Pancreas (tissue), 10 donors: ENCODE measurements at regions not wholly inside any gene's neighbourhood (a gene's known extent, or its start where the extent isn't known, plus 50 kb on each side); places are given as distances from the start of the nearest gene placed in this dataset.
"Not testable (repeated sequence)": the region's sequence is repeated elsewhere in the genome, so short reads cannot be mapped to it uniquely, and the experiment has no call there.

Experiments used
- ATAC-seq, 4 donors: fragments of 200-7000 bp; cut with Tn5 transposase; one replicate each; pipeline versions ENCODE4 v1.8.0 to v1.9.1; 2020; ENCODE audit warnings: mild to moderate bottlenecking in 4 of 4, moderate library complexity in 4 of 4
- DNase-seq, 6 donors: peaks; one replicate each; pipeline ENCODE4 v3.0.0-alpha.2; 2020
- FAIRE-seq: peaks from 2 replicates; lab custom pipeline; 2012; peaks lifted over from hg19 to GRCh38; lab: Jason Lieb, UNC
- H3K27ac ChIP-seq, 4 donors: fragments of 200-600 bp; sonication (generic); 1 replicate in 3 of 4; 2 replicates in 1 of 4; pipeline versions ENCODE4 v1.5.0 to v1.8.0; 2020
- H3K27me3 ChIP-seq, 4 donors: fragments of 200-600 bp; one replicate each; pipeline ENCODE4 v1.8.0; 2021
- H3K36me3 ChIP-seq, 3 donors: fragments of 200-600 bp; sonication (generic) in 1 of 3; one replicate each; pipeline versions ENCODE4 v1.5.0 to v1.8.0; 2020 to 2021
- H3K4me1 ChIP-seq, 3 donors: fragments of 200-600 bp; one replicate each; pipeline ENCODE4 v1.8.0; 2021
- H3K4me3 ChIP-seq, 4 donors: fragments of 200-600 bp; sonication (generic) in 2 of 4; one replicate each; pipeline versions ENCODE4 v1.5.0 to v1.8.0; 2020 to 2021
- H3K9me3 ChIP-seq, 4 donors: fragments of 200-600 bp; one replicate each; pipeline ENCODE4 v1.8.0; 2021
- CTCF ChIP-seq, 4 donors: fragments of 200-600 bp; sonication (generic) in 3 of 4; IDR thresholded peaks; one replicate each; pipeline versions ENCODE4 v1.5.0 to v1.8.0; 2021; ENCODE audit warnings: antibody characterized with exemption in 4 of 4
- WGBS, 2 donors: extraction: QIAGEN DNeasy Blood & Tissue Kit; methylation state at CpG; one replicate each; pipeline ENCODE4 v1.1.7; 2013; 5-methylcytosine and 5-hydroxymethylcytosine counted together
- intact Hi-C, 3 donors: fragments of 100-400 bp; cut with DNase I; formaldehyde crosslinking; loops; one replicate each; pipeline versions ENCODE4 v1.11.1 to v1.14.2; 2022
- donor health status: healthy with polysubstance abuse.
- donor health status: DM: no; HTN: no; CAD: no; lungs with moderate emphysema.
- donor health status: DM: no; HTN: no; CAD: no.
- donor health status: control.
- donor health status: control.
- donor health status: Bipolar disorder and iron deficiency.
- donor health status: DM: yes; HTN: yes; CAD: no.
- donor health status: DM: no; HTN: no; CAD: no.
- donor health status: DM: no; HTN: no; CAD: no.
- donor health status: DM: yes; HTN: yes; CAD: no.

- DNase-seq (no peak), ATAC-seq (no peak), FAIRE-seq (no peak)
- no peaks in the 10 kb centered on the region for H3K4me1 ChIP-seq
- no peak overlapping the region for H3K4me3 ChIP-seq
- H3K36me3 ChIP-seq, result no peaks in the 10 kb centered on the region
- no peak for TF ChIP-seq CTCF (IDR thresholded peaks at IDR 0.05)
- no peak overlapping the region for H3K27ac ChIP-seq
- H3K9me3 ChIP-seq, result no peaks in the 10 kb centered on the region
- no peaks in the 10 kb centered on the region for H3K27me3 ChIP-seq
- intact Hi-C loops, result no loop called here
Measured at GRCh38 chr1:194862129-194862528, 1675.7 kb upstream of the B3GALT2 start.

- H3K27me3 ChIP-seq, result no peaks in the 10 kb centered on the region
- no peaks in the 10 kb centered on the region for H3K36me3 ChIP-seq
- H3K4me3 ChIP-seq, result no peak overlapping the region
- no peak for TF ChIP-seq CTCF (IDR thresholded peaks at IDR 0.05)
- H3K9me3 ChIP-seq, result no peaks in the 10 kb centered on the region
- no peak for ATAC-seq
- DNase-seq, result no peak
- no peak for FAIRE-seq
- WGBS, 2 donors, result 72 to 81% methylated on average over 10 of the region's 10 CpGs
- intact Hi-C loops, result no loop called here
- H3K27ac ChIP-seq, result no peak overlapping the region
- no peaks in the 10 kb centered on the region for H3K4me1 ChIP-seq
Measured at GRCh38 chr1:194860248-194861201, 1674.1 kb upstream of the B3GALT2 start.

- DNase-seq, H3K4me1 ChIP-seq, H3K27me3 ChIP-seq, H3K4me3 ChIP-seq, H3K9me3 ChIP-seq, FAIRE-seq, H3K36me3 ChIP-seq, intact Hi-C loops, ATAC-seq, H3K27ac ChIP-seq: not testable (repeated sequence)
- 78 to 82% methylated on average over 17 of the region's 17 CpGs for WGBS, 2 donors
Measured at GRCh38 chr1:194859481-194860154, 1673.2 kb upstream of the B3GALT2 start.

DNA sequence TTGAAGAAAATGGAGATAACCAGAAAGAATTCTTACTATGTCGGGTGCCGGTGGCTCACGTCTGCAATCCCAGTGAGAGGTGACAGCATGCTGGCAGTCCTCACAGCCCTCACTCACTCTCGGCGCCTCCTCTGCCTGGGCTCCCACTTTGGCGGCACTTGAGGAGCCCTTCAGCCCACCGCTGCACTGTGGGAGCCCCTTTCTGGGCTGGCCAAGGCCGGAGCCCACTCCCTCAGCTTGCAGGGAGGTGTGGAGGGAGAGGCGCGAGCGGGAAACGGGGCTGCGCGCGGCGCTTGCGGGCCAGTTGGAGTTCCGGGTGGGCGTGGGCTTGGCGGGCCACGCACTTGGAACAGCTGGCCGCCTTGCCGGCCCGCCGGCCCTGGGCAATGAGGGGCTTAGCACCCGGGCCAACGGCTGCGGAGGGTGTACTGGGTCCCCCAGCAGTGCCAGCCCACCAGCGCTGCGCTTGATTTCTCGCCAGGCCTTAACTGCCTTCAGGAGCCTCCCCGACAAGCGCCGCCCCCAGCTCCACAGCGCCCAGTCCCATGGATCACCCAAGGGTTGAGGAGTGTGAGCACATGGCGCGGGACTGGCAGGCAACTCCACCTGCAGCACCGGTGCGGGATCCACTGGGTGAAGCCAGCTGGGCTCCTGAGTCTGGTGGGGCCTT is 1672.5 kb upstream of the B3GALT2 start:
- intact Hi-C loops, ATAC-seq, H3K36me3 ChIP-seq, H3K9me3 ChIP-seq, H3K27ac ChIP-seq, H3K4me3 ChIP-seq, H3K4me1 ChIP-seq, FAIRE-seq, H3K27me3 ChIP-seq: not testable (repeated sequence)
- 92 to 94% methylated on average over 36 to 39 of the region's 39 CpGs for WGBS, 2 donors
- peak in 1 of 6 donors; percentile 64 for DNase-seq

- 50% methylated on average over 2 of the region's 2 CpGs for WGBS, 2 donors
- no peaks in the 10 kb centered on the region for H3K4me1 ChIP-seq
- DNase-seq, result no peak
- no peak for TF ChIP-seq CTCF (IDR thresholded peaks at IDR 0.05)
- H3K9me3 ChIP-seq, result no peaks in the 10 kb centered on the region
- intact Hi-C loops, result no loop called here
- FAIRE-seq, result no peak
- no peak overlapping the region for H3K27ac ChIP-seq
- H3K36me3 ChIP-seq, result no peaks in the 10 kb centered on the region
- no peak overlapping the region for H3K4me3 ChIP-seq
- no peak for ATAC-seq
- no peaks in the 10 kb centered on the region for H3K27me3 ChIP-seq
Measured at GRCh38 chr1:194857413-194857812, 1671.0 kb upstream of the B3GALT2 start.
